Keratinocyte (primary cell): ENCODE measurements at regions not wholly inside any gene's neighbourhood (a gene's known extent, or its start where the extent isn't known, plus 50 kb on each side); places are given as distances from the start of the nearest gene placed in this dataset.

ENCODE experiments used
- CTCF ChIP-seq, 3 experiments: IDR thresholded peaks in 1 of 3; conservative IDR thresholded peaks in 1 of 3; optimal IDR thresholded peaks in 1 of 3; 2 replicates in 2 of 3; 3 replicates in 1 of 3; pipeline versions ENCODE3 to v1.5.1; 2011; ENCODE audit warnings: low read length in 3 of 3, mild to moderate bottlenecking in 3 of 3, moderate library complexity in 2 of 3, control low read depth in 1 of 3, inconsistent platforms in 1 of 3; ENCODE audit not compliant: insufficient read depth in 2 of 3; ENCODE audit errors: extremely low read depth in 1 of 3
- EZH2 ChIP-seq: IDR thresholded peaks from one replicate; pipeline ENCODE4 v1.6.1; 2012; ENCODE audit warnings: inconsistent platforms, mild to moderate bottlenecking, low read length, moderate library complexity

- TF ChIP-seq CTCF (optimal IDR thresholded peaks at IDR 0.05 in 1 of 3, IDR thresholded peaks at IDR 0.05 in 1 of 3, conservative IDR thresholded peaks at IDR 0.05 in 1 of 3; ENCODE audit: extremely low read depth in 1 of 3, insufficient read depth in 2 of 3, low read length in 3 of 3) (no peak), EZH2 (no peak)
Observed at GRCh38 chrX:142043196-142043595, 139.5 kb downstream of the MAGEC1 start.
